A673 (cell line): ENCODE measurements at regions not wholly inside any gene's neighbourhood (a gene's known extent, or its start where the extent isn't known, plus 50 kb on each side); places are given as distances from the start of the nearest gene placed in this dataset.

Experiments used
- CTCF ChIP-seq: fragments of 300-800, 200-600 bp; sonication (generic); conservative IDR thresholded peaks from 2 replicates; pipeline ENCODE4 v1.5.1; 2017; ENCODE audit warnings: low read depth, mild to moderate bottlenecking, antibody characterized with exemption, low read length, moderate library complexity, mixed read lengths
- EZH2 ChIP-seq: fragments of 200-600 bp; sonication (generic); IDR thresholded peaks from 2 replicates; pipeline ENCODE4 v1.6.1; 2017; ENCODE audit warnings: borderline replicate concordance, low read depth, mild to moderate bottlenecking, mixed read lengths, antibody characterized with exemption, low read length; ENCODE audit not compliant: poor library complexity, severe bottlenecking

GRCh38 chr2:139704606-139705005 is 924.4 kb upstream of the NXPH2 start:
- TF ChIP-seq CTCF = no peak
- no peak for TF ChIP-seq EZH2
